ENCODE measurements at regions not wholly inside any gene's neighbourhood (a gene's known extent, or its start where the extent isn't known, plus 50 kb on each side); places are given as distances from the start of the nearest gene placed in this dataset.

- ATAC-seq, result no peak
- H3K9me3 ChIP-seq, result no peaks in the 10 kb centered on the region
- TF ChIP-seq, protein P1, sequence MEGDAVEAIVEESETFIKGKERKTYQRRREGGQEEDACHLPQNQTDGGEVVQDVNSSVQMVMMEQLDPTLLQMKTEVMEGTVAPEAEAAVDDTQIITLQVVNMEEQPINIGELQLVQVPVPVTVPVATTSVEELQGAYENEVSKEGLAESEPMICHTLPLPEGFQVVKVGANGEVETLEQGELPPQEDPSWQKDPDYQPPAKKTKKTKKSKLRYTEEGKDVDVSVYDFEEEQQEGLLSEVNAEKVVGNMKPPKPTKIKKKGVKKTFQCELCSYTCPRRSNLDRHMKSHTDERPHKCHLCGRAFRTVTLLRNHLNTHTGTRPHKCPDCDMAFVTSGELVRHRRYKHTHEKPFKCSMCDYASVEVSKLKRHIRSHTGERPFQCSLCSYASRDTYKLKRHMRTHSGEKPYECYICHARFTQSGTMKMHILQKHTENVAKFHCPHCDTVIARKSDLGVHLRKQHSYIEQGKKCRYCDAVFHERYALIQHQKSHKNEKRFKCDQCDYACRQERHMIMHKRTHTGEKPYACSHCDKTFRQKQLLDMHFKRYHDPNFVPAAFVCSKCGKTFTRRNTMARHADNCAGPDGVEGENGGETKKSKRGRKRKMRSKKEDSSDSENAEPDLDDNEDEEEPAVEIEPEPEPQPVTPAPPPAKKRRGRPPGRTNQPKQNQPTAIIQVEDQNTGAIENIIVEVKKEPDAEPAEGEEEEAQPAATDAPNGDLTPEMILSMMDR (IDR thresholded peaks at IDR 0.05), result no peak
These were observed 1068.8 kb downstream of the ARAP2 start for GRCh38 chr4:35175487-35175886.

DNA sequence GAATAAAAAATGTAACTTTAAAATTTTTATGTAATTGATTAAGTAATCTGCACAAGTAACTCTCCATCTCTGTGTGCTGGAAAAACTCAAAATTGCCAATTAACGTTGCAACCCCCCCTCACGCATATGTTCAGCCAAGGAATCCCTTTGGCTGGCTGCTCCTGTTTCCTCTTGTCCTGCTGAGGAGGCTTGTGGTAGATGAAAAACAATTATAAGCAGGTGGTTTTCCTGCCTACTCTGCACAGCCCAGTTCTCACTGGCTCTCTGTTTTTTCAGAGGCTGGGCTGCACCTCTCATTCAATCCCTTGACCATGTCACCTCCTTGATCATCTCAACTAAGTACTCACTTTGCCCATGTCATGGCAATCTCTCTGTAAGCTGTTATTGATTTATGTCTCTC is 1068.4 kb downstream of the ARAP2 start:
- no peaks in the 10 kb centered on the region for H3K9me3 ChIP-seq
- no peaks in the 10 kb centered on the region for H3K27me3 ChIP-seq
- ATAC-seq, result no peak

More at GRCh38 chr4:35175487-35175886, 1068.8 kb downstream of the ARAP2 start:
- intact Hi-C loops (cut with DNase I), result no loop called here
- Histone ChIP-seq H3K4me1 (no peaks in the 10 kb centered on the region), H3K27ac (no peak overlapping the region), H3K4me3 (no peak overlapping the region), H3K27me3 (no peaks in the 10 kb centered on the region), H3K36me3 (no peaks in the 10 kb centered on the region)
- no peak for DNase-seq

DNA sequence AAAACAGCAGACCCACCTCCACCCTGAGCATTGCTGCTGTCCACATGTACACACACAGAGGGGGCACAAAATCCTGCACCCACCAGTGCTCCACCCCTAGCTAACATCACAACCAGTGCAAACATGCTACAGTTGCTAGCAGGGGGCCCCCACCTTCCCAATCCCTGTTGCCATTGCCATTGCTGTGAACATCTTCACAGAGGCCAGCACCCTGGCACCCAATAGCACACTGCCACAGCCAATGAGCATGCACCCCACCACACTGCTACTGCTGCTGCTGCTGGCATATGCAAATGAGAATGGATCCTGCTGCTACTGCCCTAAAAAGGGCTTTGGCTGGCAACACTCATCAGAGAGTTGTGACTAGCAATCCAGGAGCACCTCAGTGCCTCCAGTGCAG is 1061.9 kb downstream of the ARAP2 start:
- H3K27me3 ChIP-seq, result no peaks in the 10 kb centered on the region
- H3K4me3 ChIP-seq, result no peak overlapping the region
- H3K4me1 ChIP-seq, result no peaks in the 10 kb centered on the region
- H3K27ac ChIP-seq, result no peak overlapping the region
- TF ChIP-seq, protein P1 (IDR thresholded peaks at IDR 0.05), result no peak
- intact Hi-C loops (cut with DNase I), result no loop called here
- no peaks in the 10 kb centered on the region for H3K36me3 ChIP-seq
- no peaks in the 10 kb centered on the region for H3K9me3 ChIP-seq
- ATAC-seq, result peak; percentile 24
- DNase-seq, result no peak

More for the DNA sequence above, 1068.4 kb downstream of the ARAP2 start:
- intact Hi-C loops (cut with DNase I), result no loop called here
- Histone ChIP-seq H3K4me1 (no peaks in the 10 kb centered on the region), H3K27ac (no peak overlapping the region), H3K4me3 (no peak overlapping the region), H3K36me3 (no peaks in the 10 kb centered on the region)
- TF ChIP-seq, protein P1 (IDR thresholded peaks at IDR 0.05), result no peak
- no peak for DNase-seq

DNA sequence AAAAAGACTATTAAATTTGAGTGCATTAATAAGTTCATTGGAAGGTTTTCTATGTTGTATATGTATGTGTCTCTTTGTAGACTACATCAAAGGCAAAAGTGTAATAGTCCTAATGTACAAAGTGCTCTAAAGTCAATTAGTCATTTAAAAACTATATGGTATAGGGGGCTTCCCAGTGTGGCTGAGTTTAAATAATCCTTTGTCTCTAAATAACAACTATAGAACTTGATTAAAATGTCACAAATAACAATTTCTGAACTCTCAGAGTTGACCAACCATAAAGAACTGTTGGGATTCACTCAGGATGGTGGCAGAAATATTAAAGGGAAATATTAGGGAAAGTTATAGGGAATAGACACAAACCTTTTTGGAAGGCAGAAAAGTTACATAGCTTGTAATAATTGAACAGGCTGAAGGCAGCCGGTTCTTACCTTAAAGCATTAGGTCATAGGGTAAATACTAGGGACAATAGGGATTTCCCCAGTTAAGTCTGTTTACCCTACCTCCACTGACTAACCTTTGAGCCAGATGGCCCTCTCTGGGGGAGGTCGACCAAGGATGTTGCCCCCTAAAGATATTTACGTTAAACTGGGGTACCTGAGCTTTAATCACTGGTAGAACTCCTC is 1054.2 kb downstream of the ARAP2 start:
- H3K27me3 ChIP-seq, result no peaks in the 10 kb centered on the region
- no peak for ATAC-seq
- no peaks in the 10 kb centered on the region for H3K9me3 ChIP-seq
- intact Hi-C loops (cut with DNase I), result no loop called here
- no peaks in the 10 kb centered on the region for H3K4me1 ChIP-seq
- H3K27ac ChIP-seq, result no peak overlapping the region
- no peaks in the 10 kb centered on the region for H3K36me3 ChIP-seq
- TF ChIP-seq, protein P1 (IDR thresholded peaks at IDR 0.05), result no peak
- no peak for DNase-seq
- H3K4me3 ChIP-seq, result no peak overlapping the region

- Histone ChIP-seq H3K4me3 (no peak overlapping the region), H3K27me3 (no peaks in the 10 kb centered on the region), H3K36me3 (no peaks in the 10 kb centered on the region), H3K4me1 (no peaks in the 10 kb centered on the region), H3K27ac (no peak overlapping the region), H3K9me3 (no peaks in the 10 kb centered on the region)
- DNase-seq, result no peak
- intact Hi-C loops (cut with DNase I), result no loop called here
- TF ChIP-seq, protein P1 (IDR thresholded peaks at IDR 0.05), result no peak
- ATAC-seq, result no peak
These were observed 1042.9 kb downstream of the ARAP2 start for GRCh38 chr4:35201403-35201802.

GRCh38 chr4:35216636-35217035 is 1027.7 kb downstream of the ARAP2 start:
- no peak for DNase-seq
- TF ChIP-seq, protein P1 (IDR thresholded peaks at IDR 0.05), result no peak
- no peaks in the 10 kb centered on the region for H3K9me3 ChIP-seq
- no peaks in the 10 kb centered on the region for H3K36me3 ChIP-seq
- intact Hi-C loops (cut with DNase I), result no loop called here
- H3K27ac ChIP-seq, result no peak overlapping the region
- no peak for ATAC-seq
- no peak overlapping the region for H3K4me3 ChIP-seq
- H3K27me3 ChIP-seq, result no peaks in the 10 kb centered on the region
- no peaks in the 10 kb centered on the region for H3K4me1 ChIP-seq
